ENCODE measurements at regions not wholly inside any gene's neighbourhood (a gene's known extent, or its start where the extent isn't known, plus 50 kb on each side); places are given as distances from the start of the nearest gene placed in this dataset.

GRCh38 chr16:82470016-82470415 is 156.8 kb upstream of the CDH13 start:
- no peak overlapping the region for H3K27ac Mint-ChIP-seq

GRCh38 chr16:82464187-82464586 is 162.6 kb upstream of the CDH13 start:
- no peak for ATAC-seq (replicated peaks in 1 of 2)
- H3K36me3 Mint-ChIP-seq (ENCODE audit: insufficient read depth in 2 of 2), result no peaks in the 10 kb centered on the region
- no peak for DNase-seq
- peaks cover 0 to 2% of the 10 kb centered on the region in 2 donors for H3K9me3 Mint-ChIP-seq
- no peaks in the 10 kb centered on the region for H3K4me1 Mint-ChIP-seq (ENCODE audit: low read depth)
- peaks cover 11% of the 10 kb centered on the region for H3K27me3 Mint-ChIP-seq (ENCODE audit: low read depth)
- no peak overlapping the region for H3K4me3 Mint-ChIP-seq
- no peak overlapping the region for H3K27ac Mint-ChIP-seq

More at GRCh38 chr16:82470016-82470415, 156.8 kb upstream of the CDH13 start:
- Mint-ChIP-seq H3K4me3 (no peak overlapping the region), H3K36me3 (ENCODE audit: insufficient read depth in 2 of 2) (no peaks in the 10 kb centered on the region), H3K4me1 (ENCODE audit: low read depth) (no peaks in the 10 kb centered on the region), H3K27me3 (ENCODE audit: low read depth) (peaks cover 9% of the 10 kb centered on the region), H3K9me3 (peaks cover 2 to 4% of the 10 kb centered on the region in 2 donors)
- no peak for ATAC-seq (replicated peaks in 1 of 2)
- DNase-seq, result no peak

GRCh38 chr16:82460766-82461165 is 166.0 kb upstream of the CDH13 start:
- no peak for ATAC-seq (replicated peaks in 1 of 2)
- no peaks in the 10 kb centered on the region for H3K4me1 Mint-ChIP-seq (ENCODE audit: low read depth)
- DNase-seq, result no peak
- H3K9me3 Mint-ChIP-seq, result peaks cover 0 to 2% of the 10 kb centered on the region in 2 donors
- H3K4me3 Mint-ChIP-seq, result no peak overlapping the region
- no peak overlapping the region for H3K27ac Mint-ChIP-seq
- H3K36me3 Mint-ChIP-seq (ENCODE audit: insufficient read depth in 2 of 2), result no peaks in the 10 kb centered on the region
- peaks cover 11% of the 10 kb centered on the region for H3K27me3 Mint-ChIP-seq (ENCODE audit: low read depth)

- H3K4me1 Mint-ChIP-seq (ENCODE audit: low read depth), result no peaks in the 10 kb centered on the region
- ATAC-seq (replicated peaks in 1 of 2) (no peak), DNase-seq (no peak)
- no peaks in the 10 kb centered on the region for H3K36me3 Mint-ChIP-seq (ENCODE audit: insufficient read depth in 2 of 2)
- H3K4me3 Mint-ChIP-seq, result no peak overlapping the region
- H3K27ac Mint-ChIP-seq, result no peak overlapping the region
- peaks cover 0 to 2% of the 10 kb centered on the region in 2 donors for H3K9me3 Mint-ChIP-seq
- peaks cover 11% of the 10 kb centered on the region for H3K27me3 Mint-ChIP-seq (ENCODE audit: low read depth)
Observed at GRCh38 chr16:82459580-82460256, 167.1 kb upstream of the CDH13 start.

GRCh38 chr16:82456683-82457082 is 170.1 kb upstream of the CDH13 start:
- no peaks in the 10 kb centered on the region for H3K36me3 Mint-ChIP-seq (ENCODE audit: insufficient read depth in 2 of 2)
- H3K27ac Mint-ChIP-seq, result no peak overlapping the region
- no peaks in the 10 kb centered on the region for H3K9me3 Mint-ChIP-seq
- ATAC-seq (replicated peaks in 1 of 2), result peak in 1 of 2 donors; percentile 57
- H3K27me3 Mint-ChIP-seq (ENCODE audit: low read depth), result no peaks in the 10 kb centered on the region
- no peaks in the 10 kb centered on the region for H3K4me1 Mint-ChIP-seq (ENCODE audit: low read depth)
- H3K4me3 Mint-ChIP-seq, result peak overlapping the region in 1 of 2 donors; percentile 14
- peak; percentile 30 to 52 for DNase-seq

GRCh38 chr16:82454566-82454965 is 172.2 kb upstream of the CDH13 start:
- no peaks in the 10 kb centered on the region for H3K27me3 Mint-ChIP-seq (ENCODE audit: low read depth)
- no peak overlapping the region for H3K27ac Mint-ChIP-seq
- H3K4me1 Mint-ChIP-seq (ENCODE audit: low read depth), result no peaks in the 10 kb centered on the region
- H3K9me3 Mint-ChIP-seq, result no peaks in the 10 kb centered on the region
- ATAC-seq (replicated peaks in 1 of 2) (no peak), DNase-seq (no peak)
- H3K4me3 Mint-ChIP-seq, result no peak overlapping the region
- no peaks in the 10 kb centered on the region for H3K36me3 Mint-ChIP-seq (ENCODE audit: insufficient read depth in 2 of 2)

- Mint-ChIP-seq H3K36me3 (ENCODE audit: insufficient read depth in 2 of 2) (no peaks in the 10 kb centered on the region), H3K27me3 (ENCODE audit: low read depth) (no peaks in the 10 kb centered on the region), H3K4me3 (no peak overlapping the region), H3K27ac (no peak overlapping the region), H3K4me1 (ENCODE audit: low read depth) (no peaks in the 10 kb centered on the region), H3K9me3 (peaks cover 0 to 2% of the 10 kb centered on the region in 2 donors)
- ATAC-seq (replicated peaks in 1 of 2), result no peak
- no peak for DNase-seq
Observed at GRCh38 chr16:82454152-82454551, 172.6 kb upstream of the CDH13 start.

GRCh38 chr16:82452004-82452756 is 174.6 kb upstream of the CDH13 start:
- no peaks in the 10 kb centered on the region for H3K36me3 Mint-ChIP-seq (ENCODE audit: insufficient read depth in 2 of 2)
- no peak overlapping the region for H3K27ac Mint-ChIP-seq
- H3K4me1 Mint-ChIP-seq (ENCODE audit: low read depth), result no peaks in the 10 kb centered on the region
- H3K4me3 Mint-ChIP-seq, result peak overlapping the region in 1 of 2 donors; percentile 37
- H3K27me3 Mint-ChIP-seq (ENCODE audit: low read depth), result no peaks in the 10 kb centered on the region
- peaks cover 0 to 2% of the 10 kb centered on the region in 2 donors for H3K9me3 Mint-ChIP-seq
- DNase-seq, result no peak
- ATAC-seq (replicated peaks in 1 of 2), result no peak

GRCh38 chr16:82451449-82451848 is 175.3 kb upstream of the CDH13 start:
- H3K27ac Mint-ChIP-seq, result no peak overlapping the region
- no peaks in the 10 kb centered on the region for H3K36me3 Mint-ChIP-seq (ENCODE audit: insufficient read depth in 2 of 2)
- no peaks in the 10 kb centered on the region for H3K4me1 Mint-ChIP-seq (ENCODE audit: low read depth)
- no peak overlapping the region for H3K4me3 Mint-ChIP-seq
- peaks cover 0 to 2% of the 10 kb centered on the region in 2 donors for H3K9me3 Mint-ChIP-seq
- no peaks in the 10 kb centered on the region for H3K27me3 Mint-ChIP-seq (ENCODE audit: low read depth)
- DNase-seq, result no peak
- no peak for ATAC-seq (replicated peaks in 1 of 2)

GRCh38 chr16:82440336-82440735 is 186.4 kb upstream of the CDH13 start:
- no peak for ATAC-seq (replicated peaks in 1 of 2)
- Mint-ChIP-seq H3K9me3 (peaks cover 0 to 1% of the 10 kb centered on the region in 2 donors), H3K27ac (no peak overlapping the region), H3K27me3 (ENCODE audit: low read depth) (peaks cover 23% of the 10 kb centered on the region), H3K36me3 (ENCODE audit: insufficient read depth in 2 of 2) (no peaks in the 10 kb centered on the region), H3K4me1 (ENCODE audit: low read depth) (no peaks in the 10 kb centered on the region), H3K4me3 (no peak overlapping the region)
- DNase-seq, result no peak

GRCh38 chr16:82439678-82440293 is 187.0 kb upstream of the CDH13 start:
- Mint-ChIP-seq H3K4me1 (ENCODE audit: low read depth) (no peaks in the 10 kb centered on the region), H3K27ac (no peak overlapping the region), H3K27me3 (ENCODE audit: low read depth) (peaks cover 23% of the 10 kb centered on the region), H3K9me3 (peaks cover 0 to 1% of the 10 kb centered on the region in 2 donors), H3K36me3 (ENCODE audit: insufficient read depth in 2 of 2) (no peaks in the 10 kb centered on the region), H3K4me3 (no peak overlapping the region)
- no peak for DNase-seq
- ATAC-seq (replicated peaks in 1 of 2), result no peak

GRCh38 chr16:82433042-82433441 is 193.7 kb upstream of the CDH13 start:
- Mint-ChIP-seq H3K27ac (no peak overlapping the region), H3K27me3 (ENCODE audit: low read depth) (no peaks in the 10 kb centered on the region), H3K4me1 (ENCODE audit: low read depth) (no peaks in the 10 kb centered on the region), H3K9me3 (no peaks in the 10 kb centered on the region), H3K4me3 (no peak overlapping the region), H3K36me3 (ENCODE audit: insufficient read depth in 2 of 2) (no peaks in the 10 kb centered on the region)
- ATAC-seq (replicated peaks in 1 of 2), result no peak
- no peak for DNase-seq

- Mint-ChIP-seq H3K27ac (peak overlapping the region; percentile 55), H3K4me1 (ENCODE audit: low read depth) (no peaks in the 10 kb centered on the region), H3K27me3 (ENCODE audit: low read depth) (no peaks in the 10 kb centered on the region), H3K4me3 (peak overlapping the region in 1 of 2 donors; percentile 48), H3K9me3 (no peaks in the 10 kb centered on the region), H3K36me3 (ENCODE audit: insufficient read depth in 2 of 2) (no peaks in the 10 kb centered on the region)
- peak in 1 of 2 donors; percentile 3 for DNase-seq
- peak in 1 of 2 donors; percentile 80 for ATAC-seq (replicated peaks in 1 of 2)
Observed at GRCh38 chr16:82432261-82432660, 194.5 kb upstream of the CDH13 start.

Measured in activated T-cell treated with anti-CD3 and anti-CD28 coated beads, Interleukin-2, amount 50 U/mL, for 72 hours (primary cell).